Liver (tissue), 8 donors: ENCODE measurements at regions not wholly inside any gene's neighbourhood (a gene's known extent, or its start where the extent isn't known, plus 50 kb on each side); places are given as distances from the start of the nearest gene placed in this dataset.

Experiments
- DNase-seq: peaks from one replicate; pipeline ENCODE4 v3.0.0-alpha.2; 2017; ENCODE audit warnings: low spot score
- H3K27ac ChIP-seq, 2 donors: one replicate each; pipeline ENCODE4 v1.7.0; 2013; ENCODE audit warnings: inconsistent platforms in 2 of 2, low read length in 2 of 2, control low read depth in 1 of 2, low read depth in 1 of 2, mild to moderate bottlenecking in 1 of 2
- H3K27me3 ChIP-seq, 4 donors: one replicate each; pipeline versions ENCODE4 v1.6.1 to v1.7.0; 2013; ENCODE audit warnings: low read length in 3 of 4, inconsistent platforms in 1 of 4, mild to moderate bottlenecking in 1 of 4, moderate library complexity in 1 of 4; ENCODE audit not compliant: control insufficient read depth in 4 of 4, insufficient read depth in 4 of 4
- H3K36me3 ChIP-seq, 4 donors: one replicate each; pipeline versions ENCODE4 v1.6.1 to v1.7.0; 2013; ENCODE audit warnings: low read length in 3 of 4, mild to moderate bottlenecking in 3 of 4, low read depth in 1 of 4, moderate library complexity in 1 of 4; ENCODE audit not compliant: control insufficient read depth in 4 of 4, insufficient read depth in 3 of 4
- H3K4me1 ChIP-seq, 4 donors: one replicate each; pipeline versions ENCODE4 v1.6.1 to v1.7.0; 2013; ENCODE audit warnings: low read length in 3 of 4, mild to moderate bottlenecking in 3 of 4, moderate library complexity in 1 of 4; ENCODE audit not compliant: control insufficient read depth in 4 of 4, insufficient read depth in 4 of 4
- H3K4me3 ChIP-seq, 3 donors: one replicate each; pipeline versions ENCODE4 v1.6.1 to v1.7.0; 2013; ENCODE audit warnings: low read length in 3 of 3, control low read depth in 1 of 3, low read depth in 1 of 3, mild to moderate bottlenecking in 1 of 3
- H3K9ac ChIP-seq, 2 donors: one replicate each; pipeline ENCODE4 v1.7.0; 2013; ENCODE audit warnings: low read length in 2 of 2, mild to moderate bottlenecking in 2 of 2, moderate library complexity in 2 of 2, control low read depth in 1 of 2, low read depth in 1 of 2
- H3K9me3 ChIP-seq, 4 donors: one replicate each; pipeline versions ENCODE4 v1.6.1 to v1.7.0; 2013; ENCODE audit warnings: low read length in 3 of 4; ENCODE audit not compliant: control insufficient read depth in 4 of 4
- EGR1 ChIP-seq, 2 donors: IDR thresholded peaks; 2 replicates each; pipeline ENCODE4 v1.6.1; 2016 to 2018; ENCODE audit warnings: antibody characterized with exemption in 2 of 2, low read depth in 2 of 2
- FOXA1 ChIP-seq: IDR thresholded peaks from 2 replicates; pipeline ENCODE4 v1.6.1; 2016; ENCODE audit warnings: antibody characterized with exemption
- FOXA2 ChIP-seq: IDR thresholded peaks from 2 replicates; pipeline ENCODE4 v1.6.1; 2016; ENCODE audit warnings: antibody characterized with exemption
- GABPA ChIP-seq, 2 donors: IDR thresholded peaks in 1 of 2; conservative IDR thresholded peaks in 1 of 2; 2 replicates each; pipeline ENCODE4 v1.6.1; 2016; ENCODE audit warnings: antibody characterized with exemption in 2 of 2, mild to moderate bottlenecking in 1 of 2, moderate library complexity in 1 of 2
- HNF4A ChIP-seq, 2 donors: conservative IDR thresholded peaks; 2 replicates each; pipeline ENCODE4 v1.6.1; 2016; ENCODE audit warnings: antibody characterized with exemption in 2 of 2, mild to moderate bottlenecking in 2 of 2
- HNF4G ChIP-seq: IDR thresholded peaks from 2 replicates; pipeline ENCODE4 v1.6.1; 2016; ENCODE audit warnings: antibody characterized with exemption
- JUND ChIP-seq, 2 donors: IDR thresholded peaks; 2 replicates each; pipeline ENCODE4 v1.6.1; 2016; ENCODE audit warnings: antibody characterized with exemption in 2 of 2
- NR2F2 ChIP-seq: IDR thresholded peaks from 2 replicates; pipeline ENCODE4 v1.6.1; 2016; ENCODE audit warnings: antibody characterized with exemption
- RAD21 ChIP-seq, 2 donors: IDR thresholded peaks; 2 replicates each; pipeline ENCODE4 v1.6.1; 2016; ENCODE audit warnings: antibody characterized with exemption in 2 of 2, mild to moderate bottlenecking in 2 of 2
- RXRA ChIP-seq, 2 donors: IDR thresholded peaks; 2 replicates each; pipeline ENCODE4 v1.6.1; 2017 to 2018; ENCODE audit warnings: antibody characterized with exemption in 2 of 2, mild to moderate bottlenecking in 1 of 2
- SP1 ChIP-seq: IDR thresholded peaks from 2 replicates; pipeline ENCODE4 v1.6.1; 2018; ENCODE audit warnings: antibody characterized with exemption, mild to moderate bottlenecking
- TAF1 ChIP-seq: conservative IDR thresholded peaks from 2 replicates; pipeline ENCODE4 v1.6.1; 2016; ENCODE audit warnings: antibody characterized with exemption, mild to moderate bottlenecking
- YY1 ChIP-seq: IDR thresholded peaks from 2 replicates; pipeline ENCODE4 v1.6.1; 2016; ENCODE audit warnings: antibody characterized with exemption, mild to moderate bottlenecking
- WGBS: extraction: QIAGEN DNeasy Blood & Tissue Kit; methylation state at CpG from one replicate; pipeline ENCODE4 v1.1.7; 2013; 5-methylcytosine and 5-hydroxymethylcytosine counted together
- TF ChIP-seq, protein P1 (sequence below): IDR thresholded peaks from 2 replicates; pipeline ENCODE4 v1.6.1; 2016; ENCODE audit warnings: antibody characterized with exemption
- TF ChIP-seq, protein P2 (sequence below): IDR thresholded peaks from 2 replicates; pipeline ENCODE4 v1.6.1; 2016; ENCODE audit warnings: antibody characterized with exemption, mild to moderate bottlenecking
- TF ChIP-seq, protein P3 (sequence below): fragments of 150-350 bp; IDR thresholded peaks from 2 replicates; pipeline ENCODE4 v1.5.1; 2017; ENCODE audit warnings: improper control_type of control experiment, low read depth, low read length; ENCODE audit not compliant: missing input control
- TF ChIP-seq, protein P4 (sequence below): IDR thresholded peaks from 2 replicates; pipeline ENCODE4 v1.6.1; 2016; ENCODE audit warnings: antibody characterized with exemption
- TF ChIP-seq, protein P5 (sequence below): IDR thresholded peaks from 2 replicates; pipeline ENCODE4 v1.6.1; 2016; ENCODE audit warnings: antibody characterized with exemption
- donor health status: healthy.
- donor health status: healthy.
- donor health status: healthy.
- donor health status: healthy.
- donor health status: healthy.

DNA sequence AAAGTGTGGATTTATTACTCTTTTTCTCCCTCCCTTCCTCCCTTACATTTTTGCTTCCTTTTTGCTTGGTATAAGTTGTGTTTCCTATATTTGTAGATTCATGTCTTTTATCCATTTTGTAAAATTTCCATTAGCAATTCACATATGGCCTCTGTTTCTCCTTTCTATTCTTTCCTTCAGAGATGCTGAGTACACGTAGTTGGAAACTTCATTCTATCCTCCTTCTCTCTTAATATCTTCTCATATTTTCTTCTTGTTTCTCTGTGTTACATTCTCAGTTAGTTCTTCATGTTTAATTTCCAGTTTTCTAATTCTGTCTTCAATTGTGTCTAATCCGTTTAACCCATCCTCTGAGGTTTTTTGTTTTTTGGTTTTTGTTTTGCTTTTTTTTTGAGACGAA, 188.9 kb downstream of the ZIC5 start:
- no peak for DNase-seq
- 98% methylated on average over 3 of the region's 3 CpGs for WGBS
- H3K27me3 ChIP-seq: no peaks in the 10 kb centered on the region
- no peak overlapping the region for H3K4me3 ChIP-seq
- H3K27ac ChIP-seq: no peak overlapping the region
- no peak overlapping the region for H3K9ac ChIP-seq
- no peaks in the 10 kb centered on the region for H3K4me1 ChIP-seq
- no peak for TF ChIP-seq YY1
- TF ChIP-seq, protein P1, sequence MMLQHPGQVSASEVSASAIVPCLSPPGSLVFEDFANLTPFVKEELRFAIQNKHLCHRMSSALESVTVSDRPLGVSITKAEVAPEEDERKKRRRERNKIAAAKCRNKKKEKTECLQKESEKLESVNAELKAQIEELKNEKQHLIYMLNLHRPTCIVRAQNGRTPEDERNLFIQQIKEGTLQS: no peak
- TF ChIP-seq FOXA2: no peak
- no peak for TF ChIP-seq JUND (IDR thresholded peaks at IDR 0.05)
- TF ChIP-seq RXRA (IDR thresholded peaks at IDR 0.05): no peak
- TF ChIP-seq, protein P2, sequence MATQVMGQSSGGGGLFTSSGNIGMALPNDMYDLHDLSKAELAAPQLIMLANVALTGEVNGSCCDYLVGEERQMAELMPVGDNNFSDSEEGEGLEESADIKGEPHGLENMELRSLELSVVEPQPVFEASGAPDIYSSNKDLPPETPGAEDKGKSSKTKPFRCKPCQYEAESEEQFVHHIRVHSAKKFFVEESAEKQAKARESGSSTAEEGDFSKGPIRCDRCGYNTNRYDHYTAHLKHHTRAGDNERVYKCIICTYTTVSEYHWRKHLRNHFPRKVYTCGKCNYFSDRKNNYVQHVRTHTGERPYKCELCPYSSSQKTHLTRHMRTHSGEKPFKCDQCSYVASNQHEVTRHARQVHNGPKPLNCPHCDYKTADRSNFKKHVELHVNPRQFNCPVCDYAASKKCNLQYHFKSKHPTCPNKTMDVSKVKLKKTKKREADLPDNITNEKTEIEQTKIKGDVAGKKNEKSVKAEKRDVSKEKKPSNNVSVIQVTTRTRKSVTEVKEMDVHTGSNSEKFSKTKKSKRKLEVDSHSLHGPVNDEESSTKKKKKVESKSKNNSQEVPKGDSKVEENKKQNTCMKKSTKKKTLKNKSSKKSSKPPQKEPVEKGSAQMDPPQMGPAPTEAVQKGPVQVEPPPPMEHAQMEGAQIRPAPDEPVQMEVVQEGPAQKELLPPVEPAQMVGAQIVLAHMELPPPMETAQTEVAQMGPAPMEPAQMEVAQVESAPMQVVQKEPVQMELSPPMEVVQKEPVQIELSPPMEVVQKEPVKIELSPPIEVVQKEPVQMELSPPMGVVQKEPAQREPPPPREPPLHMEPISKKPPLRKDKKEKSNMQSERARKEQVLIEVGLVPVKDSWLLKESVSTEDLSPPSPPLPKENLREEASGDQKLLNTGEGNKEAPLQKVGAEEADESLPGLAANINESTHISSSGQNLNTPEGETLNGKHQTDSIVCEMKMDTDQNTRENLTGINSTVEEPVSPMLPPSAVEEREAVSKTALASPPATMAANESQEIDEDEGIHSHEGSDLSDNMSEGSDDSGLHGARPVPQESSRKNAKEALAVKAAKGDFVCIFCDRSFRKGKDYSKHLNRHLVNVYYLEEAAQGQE: no peak
- TF ChIP-seq, protein P3, sequence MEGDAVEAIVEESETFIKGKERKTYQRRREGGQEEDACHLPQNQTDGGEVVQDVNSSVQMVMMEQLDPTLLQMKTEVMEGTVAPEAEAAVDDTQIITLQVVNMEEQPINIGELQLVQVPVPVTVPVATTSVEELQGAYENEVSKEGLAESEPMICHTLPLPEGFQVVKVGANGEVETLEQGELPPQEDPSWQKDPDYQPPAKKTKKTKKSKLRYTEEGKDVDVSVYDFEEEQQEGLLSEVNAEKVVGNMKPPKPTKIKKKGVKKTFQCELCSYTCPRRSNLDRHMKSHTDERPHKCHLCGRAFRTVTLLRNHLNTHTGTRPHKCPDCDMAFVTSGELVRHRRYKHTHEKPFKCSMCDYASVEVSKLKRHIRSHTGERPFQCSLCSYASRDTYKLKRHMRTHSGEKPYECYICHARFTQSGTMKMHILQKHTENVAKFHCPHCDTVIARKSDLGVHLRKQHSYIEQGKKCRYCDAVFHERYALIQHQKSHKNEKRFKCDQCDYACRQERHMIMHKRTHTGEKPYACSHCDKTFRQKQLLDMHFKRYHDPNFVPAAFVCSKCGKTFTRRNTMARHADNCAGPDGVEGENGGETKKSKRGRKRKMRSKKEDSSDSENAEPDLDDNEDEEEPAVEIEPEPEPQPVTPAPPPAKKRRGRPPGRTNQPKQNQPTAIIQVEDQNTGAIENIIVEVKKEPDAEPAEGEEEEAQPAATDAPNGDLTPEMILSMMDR: no peak
- TF ChIP-seq FOXA1: no peak
- no peak for TF ChIP-seq HNF4A (conservative IDR thresholded peaks at IDR 0.05)
- TF ChIP-seq NR2F2: no peak
- TF ChIP-seq, protein P4, sequence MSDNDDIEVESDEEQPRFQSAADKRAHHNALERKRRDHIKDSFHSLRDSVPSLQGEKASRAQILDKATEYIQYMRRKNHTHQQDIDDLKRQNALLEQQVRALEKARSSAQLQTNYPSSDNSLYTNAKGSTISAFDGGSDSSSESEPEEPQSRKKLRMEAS: no peak
- no peak for TF ChIP-seq GABPA (IDR thresholded peaks at IDR 0.05 in 1 of 2, conservative IDR thresholded peaks at IDR 0.05 in 1 of 2)
- TF ChIP-seq HNF4G: no peak
- TF ChIP-seq TAF1: no peak
- no peak for TF ChIP-seq EGR1 (IDR thresholded peaks at IDR 0.05; ENCODE audit: low read depth in 2 of 2)
- TF ChIP-seq RAD21 (IDR thresholded peaks at IDR 0.05): no peak
- TF ChIP-seq, protein P5, sequence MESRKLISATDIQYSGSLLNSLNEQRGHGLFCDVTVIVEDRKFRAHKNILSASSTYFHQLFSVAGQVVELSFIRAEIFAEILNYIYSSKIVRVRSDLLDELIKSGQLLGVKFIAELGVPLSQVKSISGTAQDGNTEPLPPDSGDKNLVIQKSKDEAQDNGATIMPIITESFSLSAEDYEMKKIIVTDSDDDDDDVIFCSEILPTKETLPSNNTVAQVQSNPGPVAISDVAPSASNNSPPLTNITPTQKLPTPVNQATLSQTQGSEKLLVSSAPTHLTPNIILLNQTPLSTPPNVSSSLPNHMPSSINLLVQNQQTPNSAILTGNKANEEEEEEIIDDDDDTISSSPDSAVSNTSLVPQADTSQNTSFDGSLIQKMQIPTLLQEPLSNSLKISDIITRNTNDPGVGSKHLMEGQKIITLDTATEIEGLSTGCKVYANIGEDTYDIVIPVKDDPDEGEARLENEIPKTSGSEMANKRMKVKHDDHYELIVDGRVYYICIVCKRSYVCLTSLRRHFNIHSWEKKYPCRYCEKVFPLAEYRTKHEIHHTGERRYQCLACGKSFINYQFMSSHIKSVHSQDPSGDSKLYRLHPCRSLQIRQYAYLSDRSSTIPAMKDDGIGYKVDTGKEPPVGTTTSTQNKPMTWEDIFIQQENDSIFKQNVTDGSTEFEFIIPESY: no peak
- no peak for TF ChIP-seq SP1
- peaks cover 0 to 3% (median 2%) of the 10 kb centered on the region in 4 donors for H3K36me3 ChIP-seq
- no peaks in the 10 kb centered on the region for H3K9me3 ChIP-seq
